ENCODE measurements at regions not wholly inside any gene's neighbourhood (a gene's known extent, or its start where the extent isn't known, plus 50 kb on each side); places are given as distances from the start of the nearest gene placed in this dataset.

DNA sequence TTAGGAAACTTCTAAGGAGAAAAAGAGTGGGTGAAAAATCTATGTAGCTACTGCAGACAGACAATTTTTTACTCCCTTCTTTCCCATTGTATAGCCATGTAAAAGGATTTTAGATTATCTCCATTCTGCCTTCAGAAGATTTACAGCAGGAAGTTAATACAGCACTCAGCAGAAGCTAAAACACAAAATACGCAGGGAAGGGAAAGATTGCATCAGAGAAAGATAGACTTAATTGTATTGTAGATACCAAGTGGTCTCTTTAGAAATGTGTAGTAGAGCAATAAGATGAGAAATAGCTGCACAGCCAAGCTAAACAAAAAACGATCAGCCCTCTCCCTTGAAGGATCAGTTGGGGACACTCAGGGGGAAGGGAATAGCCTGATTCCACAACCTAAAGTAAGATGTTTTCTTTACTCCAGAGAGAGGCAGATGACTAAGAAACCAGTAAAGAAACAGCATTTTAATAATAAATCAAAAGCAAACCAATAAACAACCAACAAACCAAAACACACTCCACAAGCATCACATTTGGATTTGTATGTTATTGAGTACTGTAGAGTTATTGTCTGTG lies 236.7 kb upstream of the SLITRK1 start:
- TF ChIP-seq GATA3 (IDR thresholded peaks at IDR 0.05; ENCODE audit: low read depth, low read length), result no peak
- TF ChIP-seq GATA2 (IDR thresholded peaks at IDR 0.05; ENCODE audit: low read depth, low read length), result no peak
